Ishikawa (cell line): ENCODE measurements at regions not wholly inside any gene's neighbourhood (a gene's known extent, or its start where the extent isn't known, plus 50 kb on each side); places are given as distances from the start of the nearest gene placed in this dataset.

Source experiments
- EGR1 ChIP-seq: IDR thresholded peaks from 2 replicates; pipeline ENCODE4 v1.6.1; 2012
- EP300 ChIP-seq: IDR thresholded peaks from 2 replicates; pipeline ENCODE4 v1.6.1; 2012; ENCODE audit warnings: borderline replicate concordance

DNA sequence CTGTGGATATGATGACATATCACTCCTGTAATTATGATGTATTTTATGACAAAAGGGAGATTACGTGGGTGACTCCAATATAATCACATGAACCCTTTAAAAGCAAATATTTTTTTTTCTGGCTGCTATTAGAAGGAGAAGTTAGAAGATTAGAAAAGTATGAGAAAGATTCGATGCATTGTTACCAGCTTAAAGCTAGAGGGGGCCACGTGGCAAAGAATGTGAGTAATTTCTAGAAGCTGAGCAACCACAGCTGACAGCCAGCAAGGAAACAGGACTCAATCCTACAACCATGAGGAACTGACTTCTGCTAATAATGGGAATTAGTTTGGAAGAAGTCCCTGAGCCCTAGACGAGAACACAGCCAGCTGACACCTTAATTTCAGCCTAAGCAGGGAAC is 56.3 kb upstream of the C1orf87 start:
- TF ChIP-seq EP300 (no peak), EGR1 (no peak)
